Thoracic aorta (tissue), 2 donors: ENCODE measurements at regions not wholly inside any gene's neighbourhood (a gene's known extent, or its start where the extent isn't known, plus 50 kb on each side); places are given as distances from the start of the nearest gene placed in this dataset.
"Not testable (repeated sequence)": the region's sequence is repeated elsewhere in the genome, so short reads cannot be mapped to it uniquely, and the experiment has no call there.

Experiments used
- ATAC-seq: fragments of 150-250 bp; one replicate; pipeline ENCODE4 v1.8.0; 2017; ENCODE audit warnings: low read depth; ENCODE audit not compliant: insufficient number of reproducible peaks, low FRiP score
- DNase-seq: peaks from one replicate; pipeline ENCODE4 v3.0.0-alpha.2; 2020; ENCODE audit warnings: low spot score
- H3K27ac ChIP-seq, 2 donors: fragments of 200-600 bp; sonication (generic); 1 replicate in 1 of 2; 2 replicates in 1 of 2; pipeline ENCODE4 v1.5.1; 2016; ENCODE audit warnings: mild to moderate bottlenecking in 2 of 2, moderate library complexity in 2 of 2
- H3K27me3 ChIP-seq: fragments of 200-600 bp; sonication (generic); replicated peaks from 2 replicates; pipeline ENCODE4 v1.6.0; 2016; ENCODE audit warnings: mild to moderate bottlenecking; ENCODE audit not compliant: insufficient read depth
- H3K36me3 ChIP-seq: fragments of 200-600 bp; sonication (generic); one replicate; pipeline ENCODE4 v1.5.1; 2016
- H3K4me1 ChIP-seq, 2 donors: fragments of 200-600 bp; sonication (generic); 1 replicate in 1 of 2; 2 replicates in 1 of 2; pipeline versions ENCODE4 v1.5.1 to v1.6.0; 2016; ENCODE audit warnings: low read depth in 2 of 2, mild to moderate bottlenecking in 1 of 2; ENCODE audit not compliant: control insufficient read depth in 1 of 2
- H3K4me3 ChIP-seq: fragments of 200-600 bp; sonication (generic); 2 replicates; pipeline ENCODE4 v1.5.1; 2016; ENCODE audit warnings: mild to moderate bottlenecking
- H3K9me3 ChIP-seq: fragments of 200-600 bp; sonication (generic); 2 replicates; pipeline ENCODE4 v1.5.1; 2016
- TF ChIP-seq, protein P1 (sequence below): fragments of 200-600 bp; sonication (generic); IDR thresholded peaks from one replicate; pipeline ENCODE4 v1.5.1; 2019; ENCODE audit warnings: antibody characterized with exemption

- TF ChIP-seq, protein P1, sequence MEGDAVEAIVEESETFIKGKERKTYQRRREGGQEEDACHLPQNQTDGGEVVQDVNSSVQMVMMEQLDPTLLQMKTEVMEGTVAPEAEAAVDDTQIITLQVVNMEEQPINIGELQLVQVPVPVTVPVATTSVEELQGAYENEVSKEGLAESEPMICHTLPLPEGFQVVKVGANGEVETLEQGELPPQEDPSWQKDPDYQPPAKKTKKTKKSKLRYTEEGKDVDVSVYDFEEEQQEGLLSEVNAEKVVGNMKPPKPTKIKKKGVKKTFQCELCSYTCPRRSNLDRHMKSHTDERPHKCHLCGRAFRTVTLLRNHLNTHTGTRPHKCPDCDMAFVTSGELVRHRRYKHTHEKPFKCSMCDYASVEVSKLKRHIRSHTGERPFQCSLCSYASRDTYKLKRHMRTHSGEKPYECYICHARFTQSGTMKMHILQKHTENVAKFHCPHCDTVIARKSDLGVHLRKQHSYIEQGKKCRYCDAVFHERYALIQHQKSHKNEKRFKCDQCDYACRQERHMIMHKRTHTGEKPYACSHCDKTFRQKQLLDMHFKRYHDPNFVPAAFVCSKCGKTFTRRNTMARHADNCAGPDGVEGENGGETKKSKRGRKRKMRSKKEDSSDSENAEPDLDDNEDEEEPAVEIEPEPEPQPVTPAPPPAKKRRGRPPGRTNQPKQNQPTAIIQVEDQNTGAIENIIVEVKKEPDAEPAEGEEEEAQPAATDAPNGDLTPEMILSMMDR = no peak
- H3K27me3 ChIP-seq = no peaks in the 10 kb centered on the region
- ATAC-seq (no peak), DNase-seq (no peak)
- no peaks in the 10 kb centered on the region for H3K4me1 ChIP-seq
- no peak overlapping the region for H3K27ac ChIP-seq
- no peaks in the 10 kb centered on the region for H3K9me3 ChIP-seq
- H3K36me3 ChIP-seq = no peaks in the 10 kb centered on the region
- H3K4me3 ChIP-seq = no peak overlapping the region
Measured at GRCh38 chr5:99187611-99188010, 258.8 kb upstream of the CHD1 start.

GRCh38 chr5:99179206-99179605 lies 250.4 kb upstream of the CHD1 start:
- DNase-seq (no peak), ATAC-seq (no peak)
- no peaks in the 10 kb centered on the region for H3K9me3 ChIP-seq
- H3K4me3 ChIP-seq = no peak overlapping the region
- TF ChIP-seq, protein P1 = no peak
- H3K27ac ChIP-seq = no peak overlapping the region
- no peaks in the 10 kb centered on the region for H3K4me1 ChIP-seq
- H3K27me3 ChIP-seq = no peaks in the 10 kb centered on the region
- no peaks in the 10 kb centered on the region for H3K36me3 ChIP-seq

DNA sequence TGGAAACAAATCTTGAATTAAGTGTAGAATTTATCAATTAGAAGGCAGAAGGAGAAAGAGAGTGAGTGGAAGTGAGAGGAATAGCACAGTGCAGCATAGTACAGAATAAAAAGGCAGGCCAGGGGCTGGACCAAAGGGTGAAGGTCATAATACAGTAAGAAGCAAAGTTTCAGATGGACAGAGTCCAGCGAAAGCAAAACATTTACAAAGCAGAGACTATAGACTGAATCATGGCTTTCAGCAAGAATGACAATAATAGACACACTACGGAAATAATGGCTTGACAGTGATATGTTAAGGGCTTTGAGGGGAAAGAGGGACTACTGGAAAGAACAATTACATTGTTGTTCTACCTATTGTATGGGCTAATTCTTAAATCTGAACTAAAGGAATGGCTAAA lies 249.0 kb upstream of the CHD1 start:
- H3K27ac ChIP-seq = no peak overlapping the region
- H3K9me3 ChIP-seq = no peaks in the 10 kb centered on the region
- H3K4me3 ChIP-seq = no peak overlapping the region
- ATAC-seq (no peak), DNase-seq (no peak)
- H3K36me3 ChIP-seq = no peaks in the 10 kb centered on the region
- TF ChIP-seq, protein P1 = no peak
- no peaks in the 10 kb centered on the region for H3K4me1 ChIP-seq
- no peaks in the 10 kb centered on the region for H3K27me3 ChIP-seq

GRCh38 chr5:99176186-99176585 lies 247.4 kb upstream of the CHD1 start:
- Histone ChIP-seq H3K4me1 (no peaks in the 10 kb centered on the region), H3K36me3 (no peaks in the 10 kb centered on the region), H3K27me3 (no peaks in the 10 kb centered on the region), H3K27ac (no peak overlapping the region), H3K9me3 (no peaks in the 10 kb centered on the region), H3K4me3 (no peak overlapping the region)
- ATAC-seq (no peak), DNase-seq (no peak)
- TF ChIP-seq, protein P1 = no peak

DNA sequence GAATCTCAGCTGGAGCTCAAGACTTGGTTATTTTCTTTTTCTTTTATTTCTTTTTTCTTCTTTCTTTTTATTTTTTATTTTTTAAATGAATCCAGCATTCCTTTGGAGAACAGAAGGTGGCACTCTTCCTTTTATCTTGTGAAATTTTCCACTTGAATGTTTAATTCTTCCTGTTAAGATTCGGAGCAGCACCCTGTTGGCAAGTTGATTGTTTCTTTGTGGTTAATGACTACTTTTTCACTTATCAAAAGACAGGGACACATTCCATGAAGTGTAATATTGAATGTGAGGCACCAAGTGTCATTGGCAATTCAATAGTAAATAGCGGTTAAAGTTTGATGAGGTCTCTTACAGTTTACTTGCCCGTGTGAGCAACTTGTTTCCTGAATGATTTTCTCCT lies 240.5 kb upstream of the CHD1 start:
- no peaks in the 10 kb centered on the region for H3K36me3 ChIP-seq
- ATAC-seq (no peak), DNase-seq (no peak)
- no peaks in the 10 kb centered on the region for H3K4me1 ChIP-seq
- no peak overlapping the region for H3K27ac ChIP-seq
- TF ChIP-seq, protein P1 = no peak
- H3K4me3 ChIP-seq = no peak overlapping the region
- no peaks in the 10 kb centered on the region for H3K27me3 ChIP-seq
- no peaks in the 10 kb centered on the region for H3K9me3 ChIP-seq

GRCh38 chr5:99161538-99161937 lies 232.7 kb upstream of the CHD1 start:
- not testable (repeated sequence) for H3K36me3 ChIP-seq, H3K4me3 ChIP-seq, DNase-seq, H3K4me1 ChIP-seq, H3K27ac ChIP-seq, H3K27me3 ChIP-seq, ATAC-seq, H3K9me3 ChIP-seq
